ENCODE measurements at regions not wholly inside any gene's neighbourhood (a gene's known extent, or its start where the extent isn't known, plus 50 kb on each side); places are given as distances from the start of the nearest gene placed in this dataset.
A peak's percentile ranks its signal among the peaks of the same experiment; 100 is the strongest.
"Not testable (repeated sequence)": the region's sequence is repeated elsewhere in the genome, so short reads cannot be mapped to it uniquely, and the experiment has no call there.

GRCh38 chr3:82165266-82165665 lies 403.8 kb upstream of the GBE1 start:
- Mint-ChIP-seq H3K4me1 (no peaks in the 10 kb centered on the region), H3K9me3 (peaks cover 3% of the 10 kb centered on the region), H3K27ac (no peak overlapping the region), H3K4me3 (no peak overlapping the region), H3K36me3 (no peaks in the 10 kb centered on the region), H3K27me3 (no peaks in the 10 kb centered on the region)
- no peak for DNase-seq
- CTCF ChIA-PET = no interaction called here

GRCh38 chr3:82163907-82164520 lies 402.6 kb upstream of the GBE1 start:
- H3K4me1 Mint-ChIP-seq = no peaks in the 10 kb centered on the region
- no peaks in the 10 kb centered on the region for H3K36me3 Mint-ChIP-seq
- H3K4me3 Mint-ChIP-seq = no peak overlapping the region
- peaks cover 3% of the 10 kb centered on the region for H3K9me3 Mint-ChIP-seq
- H3K27me3 Mint-ChIP-seq = no peaks in the 10 kb centered on the region
- DNase-seq = no peak
- CTCF ChIA-PET = no interaction called here
- H3K27ac Mint-ChIP-seq = no peak overlapping the region

GRCh38 chr3:82157952-82158351 lies 396.5 kb upstream of the GBE1 start:
- no peak for DNase-seq
- H3K9me3 Mint-ChIP-seq = no peaks in the 10 kb centered on the region

GRCh38 chr3:82153892-82154291 lies 392.4 kb upstream of the GBE1 start:
- CTCF ChIA-PET, H3K4me1 Mint-ChIP-seq, H3K27me3 Mint-ChIP-seq, H3K9me3 Mint-ChIP-seq, H3K4me3 Mint-ChIP-seq, H3K36me3 Mint-ChIP-seq, DNase-seq, H3K27ac Mint-ChIP-seq: not testable (repeated sequence)

More at GRCh38 chr3:82157952-82158351, 396.5 kb upstream of the GBE1 start:
- H3K36me3 Mint-ChIP-seq = no peaks in the 10 kb centered on the region
- no peak overlapping the region for H3K4me3 Mint-ChIP-seq
- H3K27ac Mint-ChIP-seq = no peak overlapping the region
- no peaks in the 10 kb centered on the region for H3K4me1 Mint-ChIP-seq
- CTCF ChIA-PET = no interaction called here
- H3K27me3 Mint-ChIP-seq = no peaks in the 10 kb centered on the region

- H3K27ac Mint-ChIP-seq = no peak overlapping the region
Observed at GRCh38 chr3:82145742-82146141, 384.3 kb upstream of the GBE1 start.

GRCh38 chr3:82144811-82145210 lies 383.4 kb upstream of the GBE1 start:
- Mint-ChIP-seq H3K9me3 (no peaks in the 10 kb centered on the region), H3K27me3 (no peaks in the 10 kb centered on the region), H3K27ac (no peak overlapping the region), H3K4me1 (no peaks in the 10 kb centered on the region), H3K4me3 (no peak overlapping the region), H3K36me3 (no peaks in the 10 kb centered on the region)
- CTCF ChIA-PET = no interaction called here
- DNase-seq = no peak

More at GRCh38 chr3:82145742-82146141, 384.3 kb upstream of the GBE1 start:
- CTCF ChIA-PET = no interaction called here
- Mint-ChIP-seq H3K27me3 (no peaks in the 10 kb centered on the region), H3K4me3 (no peak overlapping the region), H3K36me3 (no peaks in the 10 kb centered on the region), H3K9me3 (no peaks in the 10 kb centered on the region), H3K4me1 (no peaks in the 10 kb centered on the region)
- DNase-seq = no peak

- H3K9me3 Mint-ChIP-seq = no peaks in the 10 kb centered on the region
- H3K36me3 Mint-ChIP-seq = no peaks in the 10 kb centered on the region
- no peaks in the 10 kb centered on the region for H3K4me1 Mint-ChIP-seq
- DNase-seq = no peak
- H3K27me3 Mint-ChIP-seq = no peaks in the 10 kb centered on the region
- CTCF ChIA-PET = interaction anchor here (1.4 kb wide), 1 partner anchor 10 kb away, joined by 3 read pairs; no protein-coding TSS in a partner anchor
- H3K4me3 Mint-ChIP-seq = no peak overlapping the region
- H3K27ac Mint-ChIP-seq = no peak overlapping the region
Observed at GRCh38 chr3:82143661-82144412, 382.4 kb upstream of the GBE1 start.

- CTCF ChIA-PET = no interaction called here
- Mint-ChIP-seq H3K4me1 (no peaks in the 10 kb centered on the region), H3K36me3 (no peaks in the 10 kb centered on the region), H3K27ac (no peak overlapping the region), H3K9me3 (no peaks in the 10 kb centered on the region), H3K4me3 (no peak overlapping the region), H3K27me3 (no peaks in the 10 kb centered on the region)
- DNase-seq = no peak
Observed at GRCh38 chr3:82141592-82141991, 380.1 kb upstream of the GBE1 start.

- no peak overlapping the region for H3K27ac Mint-ChIP-seq
- no peaks in the 10 kb centered on the region for H3K4me1 Mint-ChIP-seq
- no peaks in the 10 kb centered on the region for H3K27me3 Mint-ChIP-seq
- H3K36me3 Mint-ChIP-seq = no peaks in the 10 kb centered on the region
- DNase-seq = no peak
- CTCF ChIA-PET = no interaction called here
- no peaks in the 10 kb centered on the region for H3K9me3 Mint-ChIP-seq
- no peak overlapping the region for H3K4me3 Mint-ChIP-seq
Observed at GRCh38 chr3:82137861-82138260, 376.4 kb upstream of the GBE1 start.

- CTCF ChIA-PET = no interaction called here
- DNase-seq = no peak
- Mint-ChIP-seq H3K4me1 (no peaks in the 10 kb centered on the region), H3K27me3 (no peaks in the 10 kb centered on the region), H3K4me3 (no peak overlapping the region), H3K36me3 (no peaks in the 10 kb centered on the region), H3K9me3 (no peaks in the 10 kb centered on the region), H3K27ac (no peak overlapping the region)
Observed at GRCh38 chr3:82137050-82137449, 375.6 kb upstream of the GBE1 start.

GRCh38 chr3:82133070-82133606 lies 371.7 kb upstream of the GBE1 start:
- DNase-seq = peak; percentile 54
- no peak overlapping the region for H3K4me3 Mint-ChIP-seq
- H3K27me3 Mint-ChIP-seq = no peaks in the 10 kb centered on the region
- CTCF ChIA-PET = interaction anchor here (1.0 to 1.8 kb wide), 4 partner anchors 13 to 643 kb away, joined by 3 to 13 read pairs (median 4); no protein-coding TSS in a partner anchor
- H3K27ac Mint-ChIP-seq = no peak overlapping the region
- H3K9me3 Mint-ChIP-seq = no peaks in the 10 kb centered on the region
- H3K4me1 Mint-ChIP-seq = no peaks in the 10 kb centered on the region
- no peaks in the 10 kb centered on the region for H3K36me3 Mint-ChIP-seq

- H3K36me3 Mint-ChIP-seq = no peaks in the 10 kb centered on the region
- CTCF ChIA-PET = interaction anchor here (1.0 to 1.8 kb wide), 3 partner anchors 13 to 642 kb away, joined by 3 to 13 read pairs (median 4); no protein-coding TSS in a partner anchor
- DNase-seq = no peak
- no peaks in the 10 kb centered on the region for H3K4me1 Mint-ChIP-seq
- H3K27ac Mint-ChIP-seq = no peak overlapping the region
- no peaks in the 10 kb centered on the region for H3K9me3 Mint-ChIP-seq
- no peaks in the 10 kb centered on the region for H3K27me3 Mint-ChIP-seq
- H3K4me3 Mint-ChIP-seq = no peak overlapping the region
Observed at GRCh38 chr3:82132210-82133069, 371.0 kb upstream of the GBE1 start.

GRCh38 chr3:82130046-82130445 lies 368.6 kb upstream of the GBE1 start:
- Mint-ChIP-seq H3K4me1 (no peaks in the 10 kb centered on the region), H3K36me3 (no peaks in the 10 kb centered on the region), H3K9me3 (no peaks in the 10 kb centered on the region), H3K27me3 (no peaks in the 10 kb centered on the region), H3K27ac (no peak overlapping the region), H3K4me3 (no peak overlapping the region)
- CTCF ChIA-PET = interaction anchor here (1.4 kb wide), 1 partner anchor 218 kb away, joined by 3 read pairs; no protein-coding TSS in a partner anchor
- no peak for DNase-seq

- H3K9me3 Mint-ChIP-seq = no peaks in the 10 kb centered on the region
- no peaks in the 10 kb centered on the region for H3K36me3 Mint-ChIP-seq
- CTCF ChIA-PET = interaction anchor here (1.4 kb wide), 1 partner anchor 218 kb away, joined by 3 read pairs; no protein-coding TSS in a partner anchor
Observed at GRCh38 chr3:82129221-82129801, 367.9 kb upstream of the GBE1 start.

More at GRCh38 chr3:82129221-82129801, 367.9 kb upstream of the GBE1 start:
- no peak for DNase-seq
- Mint-ChIP-seq H3K27me3 (no peaks in the 10 kb centered on the region), H3K27ac (no peak overlapping the region), H3K4me3 (no peak overlapping the region), H3K4me1 (no peaks in the 10 kb centered on the region)

All from activated naive CD4-positive, alpha-beta T cell treated with anti-CD3 and anti-CD28 coated beads, Interleukin-2, amount 10 ng/mL, durations not matched to agents 7 days and 5 days (primary cell).